Ramos (cell line): ENCODE measurements at regions not wholly inside any gene's neighbourhood (a gene's known extent, or its start where the extent isn't known, plus 50 kb on each side); places are given as distances from the start of the nearest gene placed in this dataset.

Experiments used
- in situ Hi-C: fragments of 300-500 bp; cut with MboI; formaldehyde crosslinking; loops from one replicate; pipeline ENCODE4 v1.14.3; 2022; ENCODE audit warnings: low sequenced_read_pairs; ENCODE audit not compliant: unreplicated experiment

DNA sequence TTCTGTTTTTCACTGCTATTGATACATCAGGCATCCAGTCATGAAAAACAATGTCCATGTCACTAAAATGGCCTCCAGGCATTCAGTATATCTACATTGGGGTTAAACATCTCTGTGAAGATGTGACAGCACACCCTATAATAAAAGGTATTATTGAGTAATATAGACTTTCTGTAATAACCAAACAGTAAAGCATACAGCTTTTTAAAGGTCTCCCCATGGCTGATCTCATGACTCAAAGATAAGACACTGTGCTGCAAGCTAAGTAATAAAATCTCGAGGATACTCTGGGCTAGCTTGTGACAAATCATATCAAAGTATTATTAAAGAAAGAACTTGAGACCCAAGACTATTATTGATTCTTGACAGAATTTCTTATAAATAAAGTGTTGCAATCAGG lies 613.1 kb upstream of the PKN2 start:
- in situ Hi-C loops: no loop called here

DNA sequence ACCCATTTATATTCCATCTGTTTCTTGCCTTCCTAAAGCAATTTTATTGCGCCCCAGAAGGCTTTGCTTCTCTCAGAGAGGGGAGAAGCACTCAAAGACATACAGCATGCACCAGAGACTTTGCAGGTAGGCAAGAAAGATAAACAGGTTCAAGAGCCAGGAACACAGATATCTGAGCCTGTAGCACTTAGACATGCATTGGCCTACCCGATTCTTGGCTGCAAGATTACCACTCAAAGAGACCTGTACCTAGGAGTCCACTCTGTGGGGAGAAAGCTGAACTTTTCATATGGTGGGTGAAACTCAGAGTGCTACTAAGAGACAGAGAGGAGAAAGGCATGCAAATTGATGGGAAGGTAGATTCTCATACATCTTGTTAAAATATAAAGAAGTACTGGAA lies 609.4 kb upstream of the PKN2 start:
- in situ Hi-C loops: no loop called here

DNA sequence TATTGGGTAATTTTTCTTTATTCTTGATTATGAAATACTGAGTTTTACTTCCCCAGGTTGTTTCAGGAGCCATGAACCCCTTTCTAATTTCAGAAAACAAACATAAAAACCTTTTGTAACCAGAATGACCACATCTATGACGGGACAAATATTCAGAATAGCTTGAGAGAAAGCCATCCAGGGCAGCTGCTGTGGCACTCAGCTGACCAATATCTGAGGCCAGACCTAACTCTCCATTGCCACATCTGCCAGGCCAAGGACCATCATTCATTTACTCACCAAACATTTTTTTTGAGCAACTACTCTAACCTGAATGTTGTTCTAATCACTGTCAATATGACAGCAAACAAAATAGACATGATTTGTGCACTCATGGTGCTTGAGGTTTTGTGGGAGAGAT lies 608.3 kb upstream of the PKN2 start:
- in situ Hi-C loops: no loop called here

DNA sequence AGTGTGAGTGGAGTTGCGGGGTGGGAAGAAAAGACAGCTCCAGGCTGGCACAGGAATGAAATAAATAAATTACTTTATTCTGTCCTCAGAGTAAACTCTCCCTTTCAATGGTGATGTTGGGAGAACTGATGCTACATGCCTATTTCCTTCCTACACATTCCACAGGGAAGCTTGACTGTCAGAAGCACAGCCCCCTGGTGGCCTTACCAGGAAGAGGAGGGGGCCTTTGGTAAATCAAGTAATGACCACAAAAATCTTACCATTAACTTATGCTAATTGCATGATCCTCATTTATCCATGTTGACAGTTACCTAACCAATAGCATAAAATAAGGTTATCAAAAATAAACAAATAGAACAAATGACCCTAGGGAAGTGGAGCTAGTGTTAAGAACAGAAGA lies 605.0 kb upstream of the PKN2 start:
- in situ Hi-C loops: no loop called here

DNA sequence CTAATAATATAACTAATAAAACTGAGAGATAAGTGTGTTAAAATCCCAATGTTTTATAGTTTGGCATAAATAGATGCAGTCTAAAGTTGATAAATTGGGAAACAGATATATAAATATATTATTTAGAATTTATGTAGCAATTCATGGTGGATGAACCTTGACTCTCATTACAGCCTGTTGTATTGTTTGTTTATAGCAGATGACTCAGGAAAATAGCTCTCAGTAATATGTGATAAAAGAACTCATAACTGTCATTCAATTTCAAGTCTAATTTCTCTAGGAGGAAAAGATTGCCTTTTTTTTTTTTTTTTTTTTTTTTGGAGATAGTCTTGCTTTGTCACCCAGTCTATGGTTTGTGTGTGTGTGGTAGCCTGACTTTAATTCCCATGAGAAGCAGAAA lies 603.2 kb upstream of the PKN2 start:
- in situ Hi-C loops: no loop called here

DNA sequence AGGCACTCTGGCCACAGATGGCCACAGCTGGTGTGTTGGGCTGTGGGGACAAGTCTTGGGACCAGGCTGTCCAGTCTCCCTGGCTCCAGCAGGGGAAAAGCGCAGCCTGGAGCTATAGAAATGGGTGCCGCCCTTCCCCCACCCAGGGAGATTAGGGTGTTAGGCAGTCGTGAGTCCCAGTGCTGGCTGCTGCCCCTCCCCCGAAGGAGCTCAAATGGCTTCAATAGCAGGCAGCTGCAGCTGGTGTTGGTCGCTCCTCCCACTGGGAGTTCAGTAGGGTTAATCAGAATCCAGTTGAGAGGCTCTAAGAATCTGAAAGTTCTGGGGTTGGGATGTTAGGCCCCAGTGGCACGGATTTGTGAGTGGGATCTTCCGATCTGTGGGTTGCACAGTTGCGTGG lies 595.6 kb upstream of the PKN2 start:
- in situ Hi-C loops: no loop called here

DNA sequence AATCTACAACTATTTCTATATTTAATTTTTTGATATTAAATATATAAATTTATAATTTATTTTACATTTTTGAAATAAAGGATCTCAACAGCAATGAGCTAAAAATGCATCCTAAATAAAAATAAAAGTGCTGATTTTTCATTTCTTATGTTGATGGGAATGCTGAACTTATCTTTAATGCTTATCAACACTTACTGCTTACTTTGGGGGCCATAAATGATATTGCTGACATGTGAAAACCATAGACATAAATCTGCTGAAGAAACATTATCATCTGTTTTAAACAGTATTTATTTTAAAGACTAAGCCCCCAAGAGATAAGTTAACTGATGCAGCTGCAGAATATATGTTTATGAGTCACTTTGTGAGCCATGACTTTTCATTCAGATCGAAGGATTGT lies 594.1 kb upstream of the PKN2 start:
- in situ Hi-C loops: no loop called here

DNA sequence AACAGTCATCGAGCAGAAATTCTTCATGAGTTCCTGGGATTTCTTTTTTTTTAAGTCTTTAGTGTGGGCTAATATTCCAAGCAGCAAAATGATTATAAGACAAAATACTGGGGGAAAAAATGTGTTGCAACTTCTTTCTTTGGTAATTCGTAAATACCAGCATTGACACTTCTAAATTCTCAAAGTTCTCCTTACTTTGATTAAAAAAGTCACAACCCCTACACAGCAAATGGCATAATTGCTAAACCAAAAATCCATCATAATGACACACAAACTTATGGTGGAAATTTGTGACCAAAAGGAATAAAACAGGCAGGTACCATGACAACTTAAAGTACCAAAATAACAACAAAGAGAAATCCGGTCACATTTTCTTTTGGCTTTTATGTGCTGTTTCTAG lies 585.2 kb upstream of the PKN2 start:
- in situ Hi-C loops: no loop called here

DNA sequence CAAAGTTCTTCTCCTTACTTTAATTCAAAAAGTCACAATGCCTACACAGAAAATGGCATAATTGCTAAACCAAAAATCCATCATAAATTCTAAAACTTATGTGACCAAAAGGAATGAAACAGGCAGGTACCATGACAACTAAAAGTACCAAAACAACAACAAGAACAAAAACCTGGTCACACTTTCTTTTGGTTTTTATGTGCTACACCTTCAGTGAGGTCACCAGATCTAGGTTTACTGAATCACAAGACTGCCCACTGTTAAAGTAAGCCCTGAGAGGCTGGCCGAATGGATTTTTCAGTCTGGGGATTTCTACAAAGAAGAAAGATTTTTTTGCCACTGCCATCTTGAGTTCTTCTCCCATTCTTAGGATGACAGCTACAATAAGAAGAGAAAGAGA lies 583.0 kb upstream of the PKN2 start:
- in situ Hi-C loops: no loop called here

DNA sequence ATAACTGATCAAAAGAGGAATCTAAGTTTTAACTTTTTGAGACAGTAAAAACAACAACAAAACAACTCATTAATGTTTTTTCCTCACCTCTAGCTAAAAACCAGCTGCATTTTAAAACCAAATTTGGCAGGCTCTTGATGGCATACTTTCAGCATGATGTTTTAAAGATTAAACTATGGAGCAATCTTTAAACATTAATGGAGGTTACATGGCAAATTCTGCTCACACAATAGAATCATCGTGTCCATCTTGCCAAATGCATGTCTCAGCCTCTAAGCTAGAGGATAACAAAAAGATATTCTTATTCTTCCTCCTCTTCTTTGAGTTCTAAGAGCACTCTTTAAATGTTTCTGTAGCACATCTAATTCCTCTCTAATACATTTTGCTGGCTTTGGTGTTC lies 579.8 kb upstream of the PKN2 start:
- in situ Hi-C loops: no loop called here

DNA sequence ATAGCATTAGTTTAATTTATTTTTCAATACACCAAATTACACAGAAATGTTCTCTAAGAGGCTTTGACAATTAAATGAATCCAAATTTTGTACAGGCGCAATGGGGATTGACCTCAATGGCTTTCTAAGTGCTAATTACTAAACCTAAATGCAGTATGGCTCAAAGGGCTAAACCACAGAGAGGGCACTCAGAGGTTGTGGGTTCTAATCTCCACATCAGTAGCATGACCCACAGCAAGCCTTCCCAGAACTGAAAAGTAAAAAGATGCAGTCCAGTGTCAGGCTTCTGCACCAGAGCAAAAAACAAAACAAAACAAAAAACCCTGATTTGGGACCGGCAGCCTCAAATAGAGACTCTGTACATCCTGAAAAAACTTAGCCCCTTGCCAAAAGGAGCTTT lies 579.2 kb upstream of the PKN2 start:
- in situ Hi-C loops: no loop called here

DNA sequence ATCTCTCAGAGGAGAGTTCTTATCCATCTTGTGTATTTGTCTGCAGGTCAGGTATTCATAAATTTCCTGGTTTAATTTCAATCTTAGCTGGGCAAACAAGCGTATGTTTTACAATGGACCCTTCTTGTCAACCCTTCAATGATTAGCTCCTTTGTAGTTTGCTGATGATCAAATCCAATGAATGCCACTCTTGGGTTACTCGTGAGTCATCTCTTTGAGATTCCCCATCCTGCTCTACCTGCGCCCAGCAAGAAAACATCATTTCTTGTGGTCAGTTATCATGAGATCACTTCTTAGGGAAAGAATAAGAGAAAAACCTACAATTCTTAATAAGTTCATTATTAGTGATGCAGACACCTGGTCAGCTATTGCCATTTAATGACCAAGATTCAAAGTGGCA lies 572.3 kb upstream of the PKN2 start:
- in situ Hi-C loops: no loop called here

DNA sequence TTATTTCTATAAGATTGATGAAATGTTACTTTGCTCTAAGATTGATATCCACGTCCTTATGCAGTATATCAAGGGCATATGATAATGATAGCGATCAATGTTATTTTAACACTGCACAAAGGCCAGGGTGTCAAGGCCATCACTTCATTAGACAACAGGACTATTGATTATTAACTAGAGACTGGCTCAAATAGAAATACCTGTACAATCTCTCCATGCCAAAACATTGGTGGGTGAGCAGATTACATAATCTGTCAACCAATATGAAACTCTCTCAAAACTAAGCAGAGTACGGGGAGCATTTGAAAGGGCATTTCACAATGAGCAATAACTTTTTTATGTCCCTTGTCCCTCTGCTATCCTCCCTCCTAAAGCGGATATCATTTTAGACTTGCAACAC lies 566.5 kb upstream of the PKN2 start:
- in situ Hi-C loops: no loop called here

DNA sequence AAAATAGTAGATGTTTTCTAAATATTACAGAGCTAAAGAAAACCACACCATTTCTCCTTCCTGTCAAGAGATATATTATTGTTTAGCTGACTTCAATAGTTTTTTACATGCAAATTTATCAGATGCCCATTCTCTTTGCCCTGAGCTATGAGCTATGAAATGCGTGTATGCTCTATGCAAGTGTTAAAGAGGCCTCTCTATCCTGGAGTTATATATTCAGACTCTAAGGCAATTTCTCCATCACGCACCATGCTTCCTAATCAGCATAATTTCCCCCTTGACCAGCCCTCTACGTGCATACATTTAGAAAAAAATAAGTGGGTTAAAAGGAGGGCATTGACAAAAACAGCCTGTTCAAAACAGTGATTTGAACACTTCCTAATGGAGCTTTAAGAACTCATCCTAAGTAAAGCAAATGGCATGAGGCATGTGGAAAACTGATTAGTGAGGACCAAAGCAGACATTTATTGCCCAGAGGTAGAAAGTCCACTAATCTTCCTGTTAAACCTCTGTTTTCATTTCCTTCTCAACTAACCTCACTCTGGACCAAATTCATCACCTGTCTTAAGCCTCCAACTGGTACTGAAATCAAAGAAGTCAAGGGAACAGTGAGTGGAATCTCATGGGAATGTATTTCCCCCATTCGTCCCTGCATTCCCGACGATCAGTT lies 565.8 kb upstream of the PKN2 start:
- in situ Hi-C loops: no loop called here

DNA sequence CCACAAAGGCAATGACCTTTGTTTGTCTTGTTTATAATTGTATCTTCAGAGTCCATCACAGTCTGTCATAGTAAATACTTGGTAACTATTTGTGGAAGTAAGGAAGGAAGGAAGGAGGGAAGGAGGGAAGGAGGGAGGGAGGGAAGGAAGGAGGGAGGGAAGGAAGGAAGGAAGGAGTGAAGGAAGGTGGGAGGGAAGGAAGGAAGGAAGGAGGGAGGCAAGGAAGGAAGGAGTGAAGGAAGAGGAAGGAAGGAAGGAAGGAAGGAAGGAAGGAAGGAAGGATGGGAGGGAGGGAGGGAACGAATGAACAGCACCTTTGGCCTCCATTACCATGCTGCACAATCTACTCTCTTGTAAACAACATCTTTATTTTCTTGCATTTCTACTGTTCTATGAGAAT lies 559.5 kb upstream of the PKN2 start:
- in situ Hi-C loops: no loop called here

DNA sequence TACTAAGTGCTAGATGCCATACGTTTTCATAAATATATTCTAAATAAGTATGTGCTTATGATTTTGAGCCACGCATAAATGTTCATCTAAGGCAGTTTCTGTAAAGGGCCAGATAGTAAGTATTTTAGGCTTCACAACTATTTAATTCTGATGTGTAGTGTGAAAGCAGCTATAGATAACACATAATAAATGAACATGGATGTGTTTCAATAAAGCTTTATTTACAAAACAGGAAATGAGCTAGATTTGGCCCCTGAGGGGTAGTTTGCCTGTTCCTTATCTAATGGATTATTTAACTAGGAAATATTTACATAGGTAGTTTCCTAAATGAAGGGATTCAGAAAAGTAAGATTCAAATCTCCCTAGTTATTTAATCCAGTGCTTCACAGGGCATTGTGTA lies 557.6 kb upstream of the PKN2 start:
- in situ Hi-C loops: no loop called here

DNA sequence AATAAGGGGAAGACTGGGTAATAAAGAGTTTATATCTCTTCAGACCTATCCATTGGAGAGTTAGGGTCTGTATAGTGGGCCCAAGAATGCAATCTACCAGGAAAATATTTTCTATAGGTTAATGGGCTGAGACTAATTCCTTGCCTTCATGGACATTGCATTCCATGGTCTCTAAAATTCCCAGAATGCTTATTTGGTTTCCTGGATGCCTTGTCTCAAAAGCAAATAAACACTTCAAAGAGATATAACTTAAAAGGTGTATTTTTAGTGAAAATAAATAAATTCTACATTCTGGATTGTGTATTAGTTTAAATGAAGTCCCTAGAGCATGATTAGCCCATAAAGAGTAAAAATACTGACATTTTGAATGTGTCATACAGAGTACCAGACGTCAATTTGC lies 550.1 kb upstream of the PKN2 start:
- in situ Hi-C loops: no loop called here

DNA sequence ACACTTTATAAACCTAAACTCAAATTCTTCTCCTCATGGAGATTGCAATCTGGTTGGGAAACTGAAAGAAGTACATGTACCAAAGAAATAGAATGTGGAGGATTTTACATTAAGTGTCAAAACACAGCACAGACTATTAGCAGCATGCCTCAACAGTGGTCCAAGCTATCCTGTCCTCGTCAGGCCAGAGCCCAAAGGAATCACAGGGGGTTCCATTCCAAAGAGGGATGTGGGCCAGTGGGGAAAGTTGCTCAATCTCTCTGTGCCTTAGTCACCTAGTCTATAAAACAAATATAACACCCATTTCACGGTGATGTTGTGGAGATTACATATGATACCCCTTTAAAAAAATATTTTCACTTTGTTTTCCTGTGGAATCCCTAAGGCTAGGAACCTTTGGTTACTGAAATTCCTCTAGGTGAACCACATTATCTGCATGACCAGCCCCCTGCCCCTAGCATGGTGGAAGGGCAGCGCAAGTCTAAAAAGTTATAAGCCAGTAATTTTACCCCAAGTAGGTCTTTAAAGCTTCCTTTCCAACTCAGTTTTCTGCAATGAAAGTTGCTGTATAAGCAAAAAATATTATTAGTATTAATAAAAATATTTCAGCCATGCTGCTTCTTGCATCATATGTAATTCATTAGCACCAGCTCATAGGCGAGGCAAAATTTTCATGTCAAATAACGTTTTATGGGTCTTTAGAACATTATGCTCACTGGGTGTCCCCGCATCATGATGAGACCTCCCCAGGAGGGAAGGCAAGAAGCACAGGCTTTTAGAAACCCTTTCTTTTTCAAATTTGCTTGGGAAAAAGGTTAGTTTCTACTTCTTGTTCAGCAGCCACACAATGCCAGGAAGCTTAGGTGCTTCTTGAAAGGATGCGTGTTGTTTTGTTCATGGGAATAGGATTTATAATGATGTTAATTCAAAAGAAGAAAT lies 548.8 kb upstream of the PKN2 start:
- in situ Hi-C loops: no loop called here

DNA sequence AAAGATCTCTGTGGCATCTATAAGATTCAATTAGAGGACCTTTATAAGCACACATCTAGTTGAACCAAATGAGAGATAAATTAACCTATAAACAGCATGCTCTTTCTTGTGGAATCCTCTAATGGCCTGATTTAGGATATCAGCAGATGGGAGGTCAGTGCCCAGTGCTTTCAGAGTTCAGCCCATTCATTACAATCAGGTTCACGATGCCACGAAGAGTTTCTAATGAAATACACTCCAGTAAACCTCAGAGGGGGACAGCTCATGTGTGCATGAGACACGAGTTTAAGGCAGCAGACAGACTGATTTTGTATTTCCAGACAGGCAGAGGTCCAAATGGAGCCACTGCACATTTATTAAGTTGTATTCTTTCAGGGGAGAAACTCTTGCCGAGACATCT lies 544.4 kb upstream of the PKN2 start:
- in situ Hi-C loops: no loop called here

DNA sequence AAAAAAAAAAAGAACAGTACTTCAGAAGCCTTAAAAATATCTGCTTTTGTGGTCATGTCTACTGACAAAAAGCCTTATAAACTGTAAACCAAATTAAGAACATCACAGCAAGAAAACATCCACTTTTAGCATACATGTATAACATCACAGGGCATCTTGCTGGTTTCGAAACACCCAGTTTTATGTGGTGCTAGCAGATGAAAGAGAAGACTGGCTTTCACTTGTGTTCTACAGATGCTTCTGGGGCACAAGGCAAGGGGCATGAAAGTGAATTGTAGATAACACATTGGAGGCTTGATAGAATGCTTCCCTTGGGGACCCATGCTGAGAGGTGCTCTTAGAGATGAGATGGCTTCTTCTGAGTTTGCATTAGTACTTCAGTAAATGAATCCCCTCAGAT lies 543.7 kb upstream of the PKN2 start:
- in situ Hi-C loops: no loop called here

DNA sequence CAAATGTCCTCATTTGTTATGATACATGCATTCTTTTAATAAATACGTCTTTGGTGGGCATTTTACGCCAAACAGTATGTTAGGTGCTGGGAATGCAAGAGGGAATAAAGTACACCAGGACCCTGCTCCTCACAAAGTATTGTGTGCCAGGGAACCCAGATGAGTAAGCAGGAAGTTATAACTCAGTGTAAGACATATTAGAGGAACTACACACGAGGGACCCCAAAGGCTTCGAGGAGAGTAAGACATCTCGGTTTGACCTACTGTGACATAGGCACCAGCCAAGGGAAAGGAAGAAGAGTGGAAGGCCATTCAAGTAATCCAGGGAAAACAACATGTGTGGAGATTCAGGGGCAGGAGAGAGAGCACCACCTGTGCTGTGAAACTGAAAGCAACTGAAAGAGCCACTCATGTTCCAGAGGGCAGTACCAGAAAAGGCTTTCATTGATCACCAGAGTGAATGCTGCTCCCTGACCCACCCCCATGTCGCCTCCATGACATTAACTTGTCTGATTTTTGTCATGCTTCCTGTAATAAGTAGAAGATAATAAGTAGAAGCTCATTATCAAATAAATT lies 542.5 kb upstream of the PKN2 start:
- in situ Hi-C loops: no loop called here

DNA sequence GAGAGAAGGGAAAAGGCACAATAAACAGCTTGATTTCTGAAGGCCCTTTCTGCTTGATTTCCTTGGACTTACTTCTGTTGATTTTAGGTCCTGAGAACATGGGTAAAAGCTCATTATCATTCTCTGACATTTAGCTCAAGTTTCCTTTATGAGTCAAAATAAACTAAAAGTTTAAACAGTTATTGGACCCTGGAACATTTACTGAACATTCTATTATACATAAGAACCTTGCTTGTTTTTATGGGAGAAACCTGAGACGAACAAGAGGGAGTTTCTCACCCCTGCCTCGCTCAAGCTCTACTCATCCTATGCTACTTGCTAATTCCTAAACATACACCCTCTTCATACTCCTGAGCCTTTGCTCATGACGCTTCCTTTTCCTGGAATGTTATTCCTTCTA lies 538.3 kb upstream of the PKN2 start:
- in situ Hi-C loops: no loop called here
